ENCODE measurements at regions not wholly inside any gene's neighbourhood (a gene's known extent, or its start where the extent isn't known, plus 50 kb on each side); places are given as distances from the start of the nearest gene placed in this dataset.
"Not testable (repeated sequence)": the region's sequence is repeated elsewhere in the genome, so short reads cannot be mapped to it uniquely, and the experiment has no call there.

- FAIRE-seq = no peak
- no peak for DNase-seq (ENCODE audit: low spot score)
Measured at GRCh38 chr3:181534781-181535221, 176.9 kb upstream of the SOX2 start.

DNA sequence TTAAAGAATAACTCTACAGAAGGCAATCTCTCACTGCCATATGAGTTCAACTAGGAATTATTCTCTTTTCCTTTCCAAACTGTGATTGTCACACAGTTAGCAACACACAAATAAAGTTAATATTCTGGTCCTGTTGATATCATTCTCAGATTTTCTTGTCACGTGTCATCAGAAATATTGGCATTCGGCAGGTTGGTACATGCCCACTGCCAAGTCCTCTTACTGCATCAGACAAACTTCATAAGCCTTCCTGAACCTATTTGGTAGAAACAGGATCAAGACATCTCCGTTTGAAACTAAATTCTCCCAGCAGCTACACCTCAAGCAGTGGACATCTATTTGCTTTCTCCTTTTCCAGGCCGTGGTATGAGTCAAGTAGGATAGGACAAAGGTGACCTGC is 177.9 kb upstream of the SOX2 start:
- DNase-seq (ENCODE audit: low spot score) (no peak), FAIRE-seq (no peak)

GRCh38 chr3:181530584-181530983 is 181.1 kb upstream of the SOX2 start:
- DNase-seq (ENCODE audit: low spot score) (no peak), FAIRE-seq (peak; percentile 58)

GRCh38 chr3:181521831-181522230 is 189.9 kb upstream of the SOX2 start:
- FAIRE-seq (no peak), DNase-seq (ENCODE audit: low spot score) (no peak)

GRCh38 chr3:181518222-181518621 is 193.5 kb upstream of the SOX2 start:
- no peak for FAIRE-seq
- no peak for DNase-seq (ENCODE audit: low spot score)

DNA sequence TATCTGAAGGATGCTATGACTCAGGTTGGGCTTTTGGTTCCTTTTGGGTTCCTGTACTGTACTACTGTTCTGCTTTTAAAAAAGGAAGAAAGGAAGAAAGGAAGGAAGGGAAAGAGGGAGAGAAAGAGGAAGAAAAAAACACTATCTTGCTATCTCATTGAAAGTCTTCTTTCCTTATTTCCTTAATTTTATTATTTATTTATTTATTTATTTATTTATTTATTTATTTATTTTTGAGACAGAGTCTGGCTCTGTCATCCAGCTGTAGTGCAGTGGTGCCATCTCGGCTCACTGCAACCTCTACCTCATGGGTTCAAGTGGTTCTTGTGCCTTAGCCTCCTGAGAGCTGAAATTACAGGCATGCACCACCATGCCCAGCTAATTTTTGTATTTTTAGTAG is 198.9 kb upstream of the SOX2 start:
- FAIRE-seq (no peak), DNase-seq (ENCODE audit: low spot score) (no peak)

DNA sequence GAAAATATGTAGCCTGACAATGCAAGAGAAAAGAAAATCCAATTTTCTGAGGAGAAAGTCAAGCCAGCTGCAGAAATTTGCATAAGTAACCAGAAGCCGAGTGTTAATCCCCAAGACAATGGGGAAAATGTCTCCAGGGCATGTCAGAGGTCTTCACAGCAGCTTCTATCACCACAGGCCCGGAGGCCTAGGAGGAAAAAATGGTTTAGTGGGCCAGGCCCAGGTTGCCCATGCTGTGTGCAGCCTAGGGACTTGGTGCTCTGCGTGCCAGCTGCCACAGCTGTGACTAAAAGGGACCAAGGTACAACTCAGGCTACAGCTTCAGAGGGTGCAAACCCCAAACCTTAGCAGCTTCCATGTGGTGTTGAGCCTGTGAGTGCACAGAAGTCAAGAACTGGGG is 201.2 kb upstream of the SOX2 start:
- FAIRE-seq = no peak
- no peak for DNase-seq (ENCODE audit: low spot score)

DNA sequence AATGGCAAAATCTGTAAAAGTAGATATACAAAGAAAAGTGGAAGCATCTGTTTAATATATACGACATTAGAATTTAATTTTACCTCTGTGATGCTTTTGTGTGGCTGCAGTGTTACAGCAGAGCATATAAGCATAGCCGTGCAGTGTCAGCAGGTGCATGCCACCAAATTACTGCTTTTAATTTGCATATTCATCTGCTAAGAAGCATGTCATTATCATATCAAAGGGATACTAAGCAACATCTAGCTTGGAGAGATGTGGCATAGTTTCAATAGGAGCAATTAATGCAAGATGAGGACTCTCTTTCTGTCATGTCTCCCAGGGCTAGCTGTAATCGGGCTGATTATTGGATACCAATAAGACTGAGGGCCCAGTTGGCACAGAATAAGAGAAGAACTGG is 214.4 kb upstream of the SOX2 start:
- no peak for DNase-seq (ENCODE audit: low spot score)
- no peak for FAIRE-seq

GRCh38 chr3:181493423-181493822 is 218.3 kb upstream of the SOX2 start:
- DNase-seq (ENCODE audit: low spot score) (no peak), FAIRE-seq (no peak)

DNA sequence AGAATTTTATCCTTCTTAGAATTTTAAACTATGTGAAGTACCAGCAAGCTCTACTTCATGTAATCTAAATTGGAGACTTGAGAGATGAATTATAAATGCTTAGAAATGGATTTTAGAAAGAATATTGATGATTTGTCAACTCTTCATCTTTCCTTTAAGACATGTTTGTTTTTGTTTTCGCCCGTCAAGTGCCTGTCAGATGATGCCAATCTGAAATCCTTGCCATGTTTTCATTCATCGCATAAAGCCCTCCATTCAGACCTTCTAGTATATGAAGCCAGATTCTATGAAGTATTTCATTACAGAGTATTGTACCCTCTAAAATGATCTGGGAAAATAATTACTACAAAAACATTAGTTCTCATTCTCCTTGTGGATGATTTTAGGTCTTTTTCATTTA is 223.2 kb upstream of the SOX2 start:
- no peak for FAIRE-seq
- no peak for DNase-seq (ENCODE audit: low spot score)

GRCh38 chr3:181487236-181487978 is 224.3 kb upstream of the SOX2 start:
- FAIRE-seq (no peak), DNase-seq (ENCODE audit: low spot score) (no peak)

- DNase-seq (ENCODE audit: low spot score) = no peak
Measured at GRCh38 chr3:181486141-181486885, 225.4 kb upstream of the SOX2 start.

DNA sequence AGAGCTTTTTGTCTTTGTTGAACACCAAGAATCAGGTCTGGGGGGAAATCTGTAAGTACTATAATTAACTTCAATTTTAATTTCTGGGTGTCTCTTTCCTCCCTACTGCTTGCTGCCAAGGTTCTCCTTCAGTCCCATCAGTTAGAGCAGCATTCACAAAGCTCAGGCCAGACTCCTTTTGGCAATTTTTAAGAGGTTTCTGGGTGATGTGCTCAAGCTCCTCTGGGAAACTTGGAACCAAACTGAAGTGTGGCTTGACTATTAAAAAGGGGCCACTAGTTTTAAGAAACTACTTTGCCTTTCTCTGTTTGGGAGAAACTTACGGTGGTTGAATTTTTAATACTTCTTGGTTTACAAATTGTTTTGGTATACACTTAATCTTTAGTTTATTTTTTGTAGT is 227.7 kb upstream of the SOX2 start:
- no peak for DNase-seq (ENCODE audit: low spot score)
- FAIRE-seq = no peak

More at GRCh38 chr3:181486141-181486885, 225.4 kb upstream of the SOX2 start:
- FAIRE-seq = no peak

DNA sequence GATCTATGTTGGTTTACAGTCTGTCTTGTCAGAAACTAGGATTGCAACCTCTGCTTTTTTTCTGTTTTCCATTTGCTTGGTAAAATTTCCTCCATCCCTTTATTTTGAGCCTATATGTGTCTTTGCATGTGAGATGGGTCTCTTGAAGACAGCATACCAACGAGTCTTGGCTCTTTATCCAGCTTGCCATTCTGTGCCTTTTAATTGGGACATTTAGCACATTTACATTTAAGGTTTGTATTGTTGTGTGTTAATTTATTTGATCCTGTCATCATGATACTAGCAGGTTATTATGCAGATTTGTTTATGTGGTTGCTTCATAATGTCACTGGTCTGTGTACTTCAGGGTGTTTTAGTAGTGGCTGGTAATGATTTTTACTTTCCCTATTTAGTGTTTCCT is 236.6 kb upstream of the SOX2 start:
- DNase-seq (ENCODE audit: low spot score); FAIRE-seq: not testable (repeated sequence)

DNA sequence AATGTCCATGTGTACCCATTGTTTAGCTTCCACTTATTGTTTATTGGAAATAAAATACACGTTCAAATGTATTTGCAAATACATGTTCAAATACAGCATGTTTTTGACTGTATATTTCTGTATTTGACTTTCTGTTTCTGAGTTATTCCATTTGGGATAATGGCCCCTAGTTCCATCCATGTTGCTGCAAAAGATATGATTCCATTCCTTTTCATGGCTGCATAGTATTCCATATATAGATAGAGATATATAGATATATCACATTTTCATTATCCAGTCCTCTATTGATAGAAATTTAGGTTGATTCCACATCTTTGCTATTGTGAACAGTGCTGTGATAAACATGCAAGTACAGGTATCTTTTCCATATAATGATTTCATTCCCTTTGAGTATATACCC is 241.4 kb upstream of the SOX2 start:
- no peak for FAIRE-seq
- DNase-seq (ENCODE audit: low spot score) = no peak

- FAIRE-seq (no peak), DNase-seq (ENCODE audit: low spot score) (no peak)
Measured at GRCh38 chr3:181464033-181464694, 247.6 kb upstream of the SOX2 start.

DNA sequence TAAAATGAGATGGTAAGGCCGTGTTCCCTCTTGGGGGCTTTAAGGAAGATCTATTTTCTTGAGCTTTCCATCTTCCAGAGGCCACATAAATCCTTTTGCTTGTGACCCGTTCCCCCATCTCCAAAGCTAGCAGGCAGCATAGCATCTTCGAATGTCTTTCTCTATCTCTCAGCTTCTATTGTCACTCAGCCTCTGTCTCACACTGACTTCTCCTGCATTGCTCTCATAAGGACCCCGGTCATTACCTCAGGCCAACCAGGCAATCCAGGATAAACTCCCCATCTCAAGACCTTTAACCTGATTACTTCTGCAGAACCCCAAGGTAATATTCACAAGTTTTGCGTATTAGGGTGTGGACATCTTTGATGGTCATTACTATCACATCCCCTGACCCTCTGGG is 250.3 kb upstream of the SOX2 start:
- no peak for FAIRE-seq
- DNase-seq (ENCODE audit: low spot score) = no peak

DNA sequence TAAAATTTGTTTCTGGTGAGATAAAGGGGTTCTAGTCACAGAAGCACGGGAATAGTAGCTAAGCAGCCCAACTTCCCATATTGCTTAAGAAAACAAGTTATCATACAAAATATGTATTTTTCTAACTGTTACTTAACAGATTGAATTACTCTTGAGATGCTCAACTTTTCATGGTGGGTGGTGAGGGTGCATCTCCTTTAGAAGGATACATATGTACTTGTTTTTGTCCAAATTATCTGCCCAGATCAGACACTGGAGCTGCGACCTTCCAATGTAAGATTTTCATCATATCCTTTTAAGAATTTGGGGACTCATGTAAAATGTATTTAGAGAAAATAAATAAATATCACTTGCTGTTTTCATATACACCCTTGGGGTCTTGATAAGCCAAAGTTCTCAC is 252.2 kb upstream of the SOX2 start:
- DNase-seq (ENCODE audit: low spot score) = no peak
- no peak for FAIRE-seq

GRCh38 chr3:181458857-181459256 is 252.9 kb upstream of the SOX2 start:
- DNase-seq (ENCODE audit: low spot score) (no peak), FAIRE-seq (no peak)

GRCh38 chr3:181457756-181458155 is 254.0 kb upstream of the SOX2 start:
- FAIRE-seq = no peak
- DNase-seq (ENCODE audit: low spot score) = no peak

GRCh38 chr3:181457190-181457589 is 254.5 kb upstream of the SOX2 start:
- DNase-seq (ENCODE audit: low spot score) (no peak), FAIRE-seq (no peak)

- no peak for FAIRE-seq
- no peak for DNase-seq (ENCODE audit: low spot score)
Measured at GRCh38 chr3:181455276-181455675, 256.4 kb upstream of the SOX2 start.

Data from RCC 7860 (cell line).